Tibial nerve (tissue), 4 donors: ENCODE measurements at regions not wholly inside any gene's neighbourhood (a gene's known extent, or its start where the extent isn't known, plus 50 kb on each side); places are given as distances from the start of the nearest gene placed in this dataset.

ENCODE experiments used
- DNase-seq, 2 donors: peaks; one replicate each; pipeline ENCODE4 v3.0.0-alpha.2; 2019; ENCODE audit warnings: low spot score in 2 of 2
- H3K27ac ChIP-seq, 4 donors: fragments of 200-600 bp; sonication (generic) in 3 of 4; one replicate each; pipeline ENCODE4 v1.5.1; 2017 to 2019; ENCODE audit warnings: mild to moderate bottlenecking in 1 of 4
- H3K27me3 ChIP-seq, 2 donors: fragments of 200-600 bp; sonication (generic) in 1 of 2; one replicate each; pipeline versions ENCODE4 v1.5.1 to v1.6.0; 2017 to 2019
- H3K36me3 ChIP-seq, 3 donors: fragments of 200-600 bp; sonication (generic); one replicate each; pipeline ENCODE4 v1.5.1; 2018 to 2019
- H3K4me1 ChIP-seq, 4 donors: fragments of 200-600 bp; sonication (generic) in 3 of 4; one replicate each; pipeline ENCODE4 v1.5.1; 2017 to 2019
- H3K4me3 ChIP-seq, 4 donors: fragments of 200-600 bp; sonication (generic) in 3 of 4; one replicate each; pipeline ENCODE4 v1.5.1; 2017 to 2019; ENCODE audit warnings: mild to moderate bottlenecking in 1 of 4, moderate library complexity in 1 of 4
- H3K9me3 ChIP-seq, 4 donors: fragments of 200-600 bp; sonication (generic) in 3 of 4; one replicate each; pipeline ENCODE4 v1.5.1; 2017 to 2019
- EP300 ChIP-seq, 2 donors: sonication (generic); formaldehyde crosslinking; IDR thresholded peaks; one replicate each; pipeline ENCODE4 v1.6.1; 2017; ENCODE audit warnings: antibody characterized with exemption in 2 of 2, mild to moderate bottlenecking in 1 of 2
- POLR2A ChIP-seq, 2 donors: fragments of 450-650 bp; IDR thresholded peaks; one replicate each; pipeline ENCODE4 v1.6.1; 2017; ENCODE audit warnings: antibody characterized with exemption in 2 of 2, mild to moderate bottlenecking in 2 of 2, moderate library complexity in 2 of 2
- WGBS, 2 donors: methylation state at CpG; one replicate each; pipeline ENCODE4 v1.1.5; 2018; 5-methylcytosine and 5-hydroxymethylcytosine counted together
- TF ChIP-seq, protein P1 (sequence below), 5 experiments: fragments of 200-600 bp in 3 of 5; fragments of 450-650 bp in 2 of 5; sonication (generic) in 3 of 5; IDR thresholded peaks; one replicate each; pipeline ENCODE4 v1.5.1; 2016 to 2019; ENCODE audit warnings: antibody characterized with exemption in 5 of 5, mild to moderate bottlenecking in 3 of 5, moderate library complexity in 2 of 5

DNA sequence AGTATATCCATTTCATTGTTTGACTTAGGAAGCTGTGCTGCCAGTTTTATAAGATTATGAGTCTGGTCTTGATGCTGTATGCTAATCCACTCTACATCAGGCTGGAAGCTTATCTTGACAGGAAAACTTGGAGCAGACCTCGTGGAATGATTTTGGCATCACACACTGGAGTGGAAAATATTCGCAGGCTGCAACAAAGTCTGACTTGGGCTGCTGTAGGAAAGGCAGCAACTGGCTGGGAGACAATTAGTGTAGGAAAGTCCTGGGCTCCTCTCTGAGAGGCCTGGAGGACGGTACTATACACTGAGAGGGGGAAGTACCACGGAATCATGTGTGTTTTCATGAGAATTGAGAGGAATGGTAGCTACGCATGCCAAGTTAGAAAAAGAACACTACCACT lies 383.7 kb downstream of the ETNK1 start:
- TF ChIP-seq POLR2A (IDR thresholded peaks at IDR 0.05): no peak
- Histone ChIP-seq H3K27ac (no peak overlapping the region), H3K27me3 (no peaks in the 10 kb centered on the region), H3K9me3 (peaks cover 0 to 6% (median 2%) of the 10 kb centered on the region in 4 donors), H3K4me1 (peaks cover 0 to 12% (median 0%) of the 10 kb centered on the region in 4 donors), H3K4me3 (no peak overlapping the region), H3K36me3 (no peaks in the 10 kb centered on the region)
- WGBS, 2 donors: 44 to 55% methylated on average over 5 of the region's 5 CpGs
- no peak for DNase-seq

DNA sequence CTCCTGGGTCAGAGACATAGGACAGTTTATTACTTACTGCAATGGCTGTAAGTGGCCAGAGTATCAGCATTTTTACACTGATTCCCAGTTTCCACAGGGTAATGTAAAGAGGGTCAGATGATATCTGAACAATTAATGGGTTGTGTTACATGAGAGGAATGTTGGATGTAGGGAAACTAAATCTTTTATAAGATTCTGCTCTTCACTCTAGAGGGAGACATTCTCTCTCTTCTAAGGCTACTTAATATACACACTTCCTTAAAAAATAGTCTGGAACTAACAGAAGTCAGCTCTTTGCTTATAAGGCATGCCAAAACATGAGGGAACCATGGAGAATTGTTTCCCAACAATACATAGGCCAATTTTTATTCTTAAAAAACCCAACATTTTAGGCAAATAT lies 389.8 kb downstream of the ETNK1 start:
- H3K4me1 ChIP-seq: no peaks in the 10 kb centered on the region
- TF ChIP-seq POLR2A (IDR thresholded peaks at IDR 0.05) (no peak), EP300 (IDR thresholded peaks at IDR 0.05) (no peak)
- H3K36me3 ChIP-seq: no peaks in the 10 kb centered on the region
- H3K9me3 ChIP-seq: peaks cover 0 to 6% (median 2%) of the 10 kb centered on the region in 4 donors
- no peaks in the 10 kb centered on the region for H3K27me3 ChIP-seq
- no peak overlapping the region for H3K27ac ChIP-seq
- no peak for DNase-seq
- no peak overlapping the region for H3K4me3 ChIP-seq

DNA sequence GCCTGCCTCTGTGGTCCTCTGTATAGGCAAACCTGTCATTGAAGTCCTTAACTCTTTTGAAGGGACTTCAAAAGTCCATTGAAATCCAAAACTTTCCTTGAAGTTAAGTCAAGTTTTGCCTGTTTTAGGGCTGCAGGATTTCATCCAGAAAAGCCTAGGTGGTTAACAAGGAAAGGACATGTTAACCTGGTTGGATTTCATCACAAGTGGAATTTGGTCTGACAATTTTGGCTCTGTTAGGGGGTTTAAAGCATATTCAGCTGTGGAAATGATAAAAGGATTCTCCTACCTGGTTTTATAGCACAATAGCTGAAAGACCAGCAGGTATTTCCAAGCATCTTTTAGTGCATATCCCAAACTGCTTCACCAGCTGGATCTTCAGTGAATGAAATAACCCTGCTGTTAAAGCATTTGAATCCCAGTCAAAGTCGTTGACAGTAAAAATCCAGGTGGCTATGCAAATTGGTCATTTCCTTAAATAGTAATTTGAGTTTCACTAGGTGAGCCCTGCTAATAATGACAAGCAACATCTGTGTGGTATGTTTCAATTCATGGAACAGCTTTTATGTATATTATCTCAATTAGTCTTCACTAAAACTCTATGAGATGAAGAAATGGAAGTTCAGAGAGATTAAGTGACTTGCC lies 400.5 kb downstream of the ETNK1 start:
- Histone ChIP-seq H3K36me3 (no peaks in the 10 kb centered on the region), H3K27me3 (no peaks in the 10 kb centered on the region), H3K4me3 (no peak overlapping the region), H3K27ac (no peak overlapping the region), H3K4me1 (no peaks in the 10 kb centered on the region), H3K9me3 (no peaks in the 10 kb centered on the region)
- TF ChIP-seq POLR2A (IDR thresholded peaks at IDR 0.05): no peak
- TF ChIP-seq EP300 (IDR thresholded peaks at IDR 0.05): no peak
- TF ChIP-seq, protein P1, sequence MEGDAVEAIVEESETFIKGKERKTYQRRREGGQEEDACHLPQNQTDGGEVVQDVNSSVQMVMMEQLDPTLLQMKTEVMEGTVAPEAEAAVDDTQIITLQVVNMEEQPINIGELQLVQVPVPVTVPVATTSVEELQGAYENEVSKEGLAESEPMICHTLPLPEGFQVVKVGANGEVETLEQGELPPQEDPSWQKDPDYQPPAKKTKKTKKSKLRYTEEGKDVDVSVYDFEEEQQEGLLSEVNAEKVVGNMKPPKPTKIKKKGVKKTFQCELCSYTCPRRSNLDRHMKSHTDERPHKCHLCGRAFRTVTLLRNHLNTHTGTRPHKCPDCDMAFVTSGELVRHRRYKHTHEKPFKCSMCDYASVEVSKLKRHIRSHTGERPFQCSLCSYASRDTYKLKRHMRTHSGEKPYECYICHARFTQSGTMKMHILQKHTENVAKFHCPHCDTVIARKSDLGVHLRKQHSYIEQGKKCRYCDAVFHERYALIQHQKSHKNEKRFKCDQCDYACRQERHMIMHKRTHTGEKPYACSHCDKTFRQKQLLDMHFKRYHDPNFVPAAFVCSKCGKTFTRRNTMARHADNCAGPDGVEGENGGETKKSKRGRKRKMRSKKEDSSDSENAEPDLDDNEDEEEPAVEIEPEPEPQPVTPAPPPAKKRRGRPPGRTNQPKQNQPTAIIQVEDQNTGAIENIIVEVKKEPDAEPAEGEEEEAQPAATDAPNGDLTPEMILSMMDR (IDR thresholded peaks at IDR 0.05): no peak
- WGBS, 2 donors: 28 to 33% methylated on average over 1 of the region's 1 CpG
- no peak for DNase-seq

DNA sequence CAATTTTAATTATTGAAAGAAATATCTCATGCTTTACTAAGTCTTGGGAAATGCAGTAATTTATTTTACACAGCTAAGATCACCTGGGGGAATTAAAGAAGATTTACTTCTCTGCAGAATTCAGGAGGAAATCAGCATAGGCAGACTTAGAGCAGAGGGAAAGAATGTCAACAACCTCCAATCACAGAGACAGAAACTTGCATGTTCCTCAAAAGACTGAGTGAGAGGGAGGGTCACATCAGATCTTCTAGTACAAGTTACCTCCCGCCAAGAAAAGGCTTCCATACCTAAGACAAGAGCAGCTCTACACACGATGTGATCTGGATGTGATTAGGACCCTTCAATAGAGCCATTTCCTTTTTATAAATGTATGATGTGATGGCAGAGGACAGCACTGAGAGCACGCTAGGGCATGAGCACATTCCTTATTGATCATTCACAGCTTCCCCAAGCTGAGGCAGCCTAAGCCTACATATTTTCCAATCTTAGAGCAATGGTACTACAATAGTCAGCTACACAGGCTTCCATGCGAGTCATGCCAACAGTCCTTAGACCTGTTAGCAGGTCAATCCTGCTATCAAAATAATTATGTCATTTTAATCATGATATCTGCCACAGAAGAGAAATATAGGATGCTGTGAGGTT lies 403.3 kb downstream of the ETNK1 start:
- no peak for TF ChIP-seq POLR2A (IDR thresholded peaks at IDR 0.05)
- Histone ChIP-seq H3K27me3 (no peaks in the 10 kb centered on the region), H3K4me3 (no peak overlapping the region), H3K36me3 (no peaks in the 10 kb centered on the region), H3K27ac (no peak overlapping the region), H3K4me1 (no peaks in the 10 kb centered on the region), H3K9me3 (no peaks in the 10 kb centered on the region)
- no peak for DNase-seq
- WGBS, 2 donors: 63 to 67% methylated on average over 4 of the region's 4 CpGs

DNA sequence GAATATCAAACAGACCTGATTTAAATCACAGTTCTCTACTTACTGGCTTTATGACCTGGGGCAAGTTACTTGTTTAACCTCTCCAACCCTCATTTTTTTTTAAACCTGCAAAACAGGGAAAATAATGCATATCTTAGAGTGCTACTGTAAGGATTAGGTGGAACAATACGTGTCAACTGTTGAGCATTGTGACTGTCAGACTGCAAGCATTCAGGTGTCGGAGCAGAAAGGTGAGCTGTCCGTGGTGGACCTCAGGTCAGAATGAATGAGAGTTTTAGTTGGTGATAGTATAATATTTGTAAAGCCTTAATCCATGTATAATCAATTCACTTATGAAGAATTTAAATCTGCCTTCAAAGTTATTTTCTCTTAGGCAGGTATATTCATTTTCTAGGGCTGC lies 404.2 kb downstream of the ETNK1 start:
- no peaks in the 10 kb centered on the region for H3K4me1 ChIP-seq
- TF ChIP-seq EP300 (IDR thresholded peaks at IDR 0.05) (no peak), POLR2A (IDR thresholded peaks at IDR 0.05) (no peak)
- TF ChIP-seq, protein P1 (IDR thresholded peaks at IDR 0.05): no peak
- no peaks in the 10 kb centered on the region for H3K9me3 ChIP-seq
- H3K27me3 ChIP-seq: no peaks in the 10 kb centered on the region
- H3K27ac ChIP-seq: no peak overlapping the region
- H3K4me3 ChIP-seq: no peak overlapping the region
- 81 to 87% methylated on average over 3 of the region's 3 CpGs for WGBS, 2 donors
- no peaks in the 10 kb centered on the region for H3K36me3 ChIP-seq
- DNase-seq: no peak

DNA sequence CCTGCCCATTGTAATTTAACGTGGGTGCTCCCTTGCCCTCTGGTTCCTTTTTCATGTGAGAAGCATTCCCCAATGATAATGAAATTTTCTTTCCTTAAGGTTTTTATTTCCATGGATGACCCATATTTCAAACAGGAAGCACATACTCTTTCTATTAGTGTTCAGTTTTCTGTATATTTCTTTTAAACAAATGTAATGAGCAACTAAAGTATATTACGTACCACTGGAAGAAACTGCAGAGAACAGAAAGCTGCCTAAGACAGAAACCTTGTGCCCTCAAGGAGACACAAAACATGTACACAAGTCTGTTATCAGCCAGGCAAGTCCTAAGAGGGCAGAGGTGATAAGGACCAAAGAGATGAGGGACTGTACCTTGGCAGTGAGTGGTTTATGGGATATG lies 414.9 kb downstream of the ETNK1 start:
- H3K9me3 ChIP-seq: no peaks in the 10 kb centered on the region
- H3K27me3 ChIP-seq: no peaks in the 10 kb centered on the region
- H3K27ac ChIP-seq: no peak overlapping the region
- no peaks in the 10 kb centered on the region for H3K36me3 ChIP-seq
- no peak for DNase-seq
- TF ChIP-seq, protein P1 (IDR thresholded peaks at IDR 0.05): no peak
- no peak for TF ChIP-seq EP300 (IDR thresholded peaks at IDR 0.05)
- TF ChIP-seq POLR2A (IDR thresholded peaks at IDR 0.05): no peak
- no peak overlapping the region for H3K4me3 ChIP-seq
- 71 to 80% methylated on average over 2 of the region's 2 CpGs for WGBS, 2 donors
- H3K4me1 ChIP-seq: no peaks in the 10 kb centered on the region
